NCI-H748 treated with DMSO at 0.1 percent for 48 hours (cell line): ENCODE measurements at regions not wholly inside any gene's neighbourhood (a gene's known extent, or its start where the extent isn't known, plus 50 kb on each side); places are given as distances from the start of the nearest gene placed in this dataset.

Experiments used
- DNase-seq: peaks from one replicate; lab custom pipeline; 2025; lab: John Stamatoyannopoulos, UW

- peak; percentile 85 for DNase-seq
Observed at GRCh38 chr4:4599481-4600275, 57.8 kb upstream of the STX18 start.

- DNase-seq, result no peak
Observed at GRCh38 chr4:4598851-4599411, 57.1 kb upstream of the STX18 start.

GRCh38 chr4:4596720-4597119 is 54.9 kb upstream of the STX18 start:
- DNase-seq, result no peak

- no peak for DNase-seq
Observed at GRCh38 chr4:4595252-4595651, 53.4 kb upstream of the STX18 start.

- no peak for DNase-seq
Observed at GRCh38 chr4:4594285-4594920, 52.6 kb upstream of the STX18 start.

- no peak for DNase-seq
Observed at GRCh38 chr4:4593596-4594284, 51.9 kb upstream of the STX18 start.

GRCh38 chr4:4592414-4592813 is 50.6 kb upstream of the STX18 start:
- DNase-seq, result no peak
